ENCODE measurements at regions not wholly inside any gene's neighbourhood (a gene's known extent, or its start where the extent isn't known, plus 50 kb on each side); places are given as distances from the start of the nearest gene placed in this dataset.
"Not testable (repeated sequence)": the region's sequence is repeated elsewhere in the genome, so short reads cannot be mapped to it uniquely, and the experiment has no call there.

DNA sequence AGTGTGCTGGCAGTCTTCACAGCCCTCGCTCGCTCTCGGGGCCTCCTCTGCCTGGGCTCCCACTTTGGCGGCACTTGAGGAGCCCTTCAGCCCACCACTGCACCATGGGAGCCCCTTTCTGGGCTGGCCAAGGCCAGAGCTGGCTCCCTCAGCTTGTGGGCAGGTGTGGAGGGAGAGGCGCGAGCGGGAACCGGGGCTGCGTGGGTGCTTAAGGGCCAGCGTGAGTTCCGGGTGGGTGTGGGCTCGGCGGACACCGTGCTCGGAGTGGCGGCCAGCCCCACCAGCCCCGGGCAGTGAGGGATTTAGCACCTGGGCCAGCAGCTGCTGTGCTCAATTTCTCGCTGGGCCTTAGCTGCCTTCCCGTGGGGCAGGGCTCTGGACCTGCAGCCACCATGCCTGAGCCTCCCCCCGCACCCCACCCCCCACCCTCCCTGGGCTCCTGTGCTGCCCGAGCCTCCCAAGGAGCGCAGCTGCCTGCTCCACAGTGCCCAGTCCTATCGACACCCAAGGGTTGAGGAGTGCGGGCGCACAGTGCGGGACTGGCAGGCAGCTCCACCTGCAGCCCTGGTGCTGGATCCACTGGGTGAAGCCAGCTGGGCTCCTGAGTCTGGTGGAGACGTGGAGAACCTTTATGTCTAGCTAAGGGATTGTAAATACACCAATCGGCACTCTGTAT lies 684.4 kb upstream of the GOLIM4 start:
- DNase-seq (ENCODE audit: low spot score) = not testable (repeated sequence)

- no peak for DNase-seq (ENCODE audit: low spot score)
Observed at GRCh38 chr3:168753724-168754123, 658.0 kb upstream of the GOLIM4 start.

DNA sequence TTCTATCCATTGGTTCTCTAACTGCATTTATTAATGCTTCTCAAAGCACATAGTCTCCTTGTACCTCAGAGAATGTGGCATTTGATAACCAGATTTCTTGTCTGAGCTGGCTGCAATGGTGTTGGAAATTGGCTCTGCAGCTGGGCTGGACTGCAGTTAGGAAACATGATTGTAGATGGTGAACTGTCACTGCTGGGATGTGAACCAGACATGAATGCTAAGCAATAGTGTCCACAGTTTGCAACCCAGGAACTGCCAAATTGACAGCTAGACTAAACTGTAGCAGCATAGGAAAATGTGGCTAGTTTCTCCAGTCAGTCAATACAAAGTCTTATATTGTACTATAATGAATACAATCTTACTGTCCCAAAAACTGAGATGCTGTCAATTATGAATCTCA lies 656.6 kb upstream of the GOLIM4 start:
- DNase-seq (ENCODE audit: low spot score) = no peak

DNA sequence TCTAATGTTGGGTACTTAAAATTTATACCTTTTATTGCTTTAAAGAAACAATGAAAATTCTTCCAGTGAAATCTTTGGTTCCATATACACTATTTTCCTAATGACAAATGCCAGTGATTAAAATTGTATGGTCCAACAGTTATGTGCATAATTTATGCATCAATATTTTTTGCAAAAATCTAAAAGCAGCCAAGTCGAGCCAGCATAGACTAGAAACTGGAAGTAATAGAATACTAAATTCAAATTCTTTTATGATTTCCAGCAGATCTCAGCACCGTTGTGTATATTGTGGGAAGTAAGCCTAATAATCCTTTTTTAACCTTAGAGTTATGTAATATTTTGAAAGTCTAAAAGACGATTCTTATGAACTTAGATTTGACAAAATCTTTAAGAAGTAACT lies 652.0 kb upstream of the GOLIM4 start:
- no peak for DNase-seq (ENCODE audit: low spot score)

- no peak for DNase-seq (ENCODE audit: low spot score)
Observed at GRCh38 chr3:168738527-168739325, 643.0 kb upstream of the GOLIM4 start.

- DNase-seq (ENCODE audit: low spot score) = no peak
Observed at GRCh38 chr3:168736202-168736601, 640.5 kb upstream of the GOLIM4 start.

DNA sequence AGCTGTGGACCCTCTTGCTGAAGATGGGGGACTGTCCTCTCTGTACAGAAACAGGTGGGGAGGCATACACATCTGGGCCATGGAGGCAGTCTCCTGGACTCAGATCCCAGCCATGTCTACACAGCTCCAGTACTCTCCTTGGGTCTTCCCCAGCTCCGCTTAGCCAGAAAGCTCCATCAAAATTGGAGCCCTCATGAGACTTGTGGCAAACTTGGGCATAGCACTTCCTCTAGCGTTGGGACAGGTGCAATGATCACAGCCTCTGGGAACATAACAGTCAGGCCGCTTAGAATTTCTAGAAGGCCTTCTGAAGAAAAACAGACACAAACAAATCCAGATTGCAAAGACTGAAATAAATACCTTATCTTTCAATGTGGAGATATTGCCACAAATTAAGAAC lies 634.3 kb upstream of the GOLIM4 start:
- DNase-seq (ENCODE audit: low spot score) = no peak

DNA sequence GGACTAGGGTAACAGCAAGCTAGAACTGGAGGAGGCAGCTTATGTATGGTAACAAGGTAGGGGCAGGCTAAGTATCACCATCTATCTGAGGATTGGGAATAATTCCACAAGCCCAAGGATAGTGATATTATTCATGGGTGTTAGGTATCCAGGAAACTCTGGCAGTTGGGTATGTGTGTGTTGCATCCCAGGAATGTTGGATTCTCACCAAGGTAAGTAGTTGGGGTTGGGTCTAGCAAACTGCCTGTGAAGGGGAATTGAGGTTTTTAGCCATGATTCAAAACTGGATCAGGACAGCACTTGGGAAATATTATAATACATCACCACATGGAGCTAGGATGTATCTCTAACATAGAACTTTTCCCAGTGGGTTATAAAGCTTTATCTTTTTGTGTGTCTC lies 626.4 kb upstream of the GOLIM4 start:
- no peak for DNase-seq (ENCODE audit: low spot score)

DNA sequence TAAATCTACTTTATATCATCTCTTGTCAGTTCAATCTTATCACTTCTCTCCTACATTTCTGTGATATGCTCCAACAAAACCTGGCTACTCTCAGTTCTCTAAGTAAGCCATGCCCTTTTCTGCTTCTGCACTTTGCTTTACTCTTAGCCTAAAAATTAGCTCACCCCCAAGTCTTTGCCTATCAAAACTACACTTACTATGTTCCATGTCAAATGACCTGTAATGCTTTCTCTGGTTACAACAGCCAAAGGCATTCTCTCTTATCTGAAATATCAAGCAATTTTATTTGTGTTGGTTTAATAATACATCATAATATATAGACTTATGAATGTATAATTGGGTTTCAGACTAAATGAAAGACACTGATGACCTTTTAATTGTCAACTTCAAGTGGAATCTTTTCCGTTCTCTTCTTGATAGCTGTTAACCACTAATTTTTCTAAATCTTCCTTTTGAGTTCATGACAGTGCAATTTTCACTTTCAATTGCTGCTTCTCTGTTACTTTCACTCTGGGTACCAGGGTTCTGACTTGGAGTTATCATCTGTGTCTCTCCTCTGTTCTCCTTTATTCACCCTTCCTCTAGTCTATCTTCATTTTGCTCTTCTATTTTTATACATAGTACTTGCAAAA lies 619.0 kb upstream of the GOLIM4 start:
- no peak for DNase-seq (ENCODE audit: low spot score)

- no peak for DNase-seq (ENCODE audit: low spot score)
Observed at GRCh38 chr3:168709073-168709472, 613.3 kb upstream of the GOLIM4 start.

DNA sequence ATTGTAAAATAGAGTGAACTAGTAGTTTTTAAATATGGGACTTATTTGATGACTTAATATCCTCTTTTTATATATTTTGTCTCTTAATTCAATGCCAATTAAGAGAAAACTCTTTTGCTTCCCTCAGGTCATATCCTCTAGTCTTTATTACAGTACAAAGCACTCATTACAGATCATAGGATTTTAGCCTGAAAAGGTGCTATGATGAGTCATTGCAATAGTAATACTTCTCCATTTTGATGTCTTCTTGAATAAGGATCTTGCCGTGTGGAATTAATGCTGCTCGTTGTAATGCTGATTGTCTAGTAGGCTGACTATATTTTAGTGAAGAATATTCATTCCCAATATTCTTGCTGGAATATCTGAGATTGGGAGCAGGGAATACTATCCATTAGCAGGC lies 612.2 kb upstream of the GOLIM4 start:
- DNase-seq (ENCODE audit: low spot score) = no peak

DNA sequence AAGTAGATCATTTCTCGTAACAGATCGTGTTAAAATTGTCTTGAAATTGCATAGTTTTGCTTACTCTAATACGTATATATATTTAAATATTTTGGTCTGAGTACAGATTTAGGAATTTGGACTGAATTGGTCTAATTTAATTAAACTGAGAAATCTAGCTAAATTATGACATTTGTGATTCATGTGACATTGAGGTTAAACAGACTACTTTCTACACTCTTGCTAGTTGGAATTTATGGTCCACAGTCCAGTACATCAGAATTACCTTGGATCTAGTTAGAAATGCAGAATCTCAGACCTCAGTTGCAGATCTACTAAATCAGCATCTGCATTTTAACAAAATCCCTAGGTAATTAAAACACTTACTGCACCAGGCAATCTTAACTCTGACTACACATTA lies 609.7 kb upstream of the GOLIM4 start:
- no peak for DNase-seq (ENCODE audit: low spot score)

DNA sequence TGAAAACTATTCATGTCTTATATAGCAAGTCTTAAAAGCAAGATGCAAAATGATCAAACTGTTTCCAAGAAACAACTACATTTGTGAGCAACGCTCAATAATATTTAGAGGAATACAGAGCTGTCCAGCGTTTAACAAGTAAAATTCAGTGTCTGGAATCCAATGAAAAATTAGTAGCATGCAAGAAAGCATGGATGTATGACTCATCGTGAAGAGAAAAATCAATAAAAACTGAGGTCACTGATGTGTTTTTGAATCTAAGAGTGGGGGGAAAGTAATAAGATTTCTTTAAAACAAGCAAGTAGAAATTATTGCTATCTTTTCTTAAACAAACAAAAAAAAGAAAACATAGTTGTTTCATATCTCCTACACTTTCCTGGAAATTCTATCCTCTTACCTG lies 600.3 kb upstream of the GOLIM4 start:
- no peak for DNase-seq (ENCODE audit: low spot score)

GRCh38 chr3:168693870-168694269 lies 598.1 kb upstream of the GOLIM4 start:
- DNase-seq (ENCODE audit: low spot score) = no peak

- no peak for DNase-seq (ENCODE audit: low spot score)
Observed at GRCh38 chr3:168688267-168688666, 592.5 kb upstream of the GOLIM4 start.

DNA sequence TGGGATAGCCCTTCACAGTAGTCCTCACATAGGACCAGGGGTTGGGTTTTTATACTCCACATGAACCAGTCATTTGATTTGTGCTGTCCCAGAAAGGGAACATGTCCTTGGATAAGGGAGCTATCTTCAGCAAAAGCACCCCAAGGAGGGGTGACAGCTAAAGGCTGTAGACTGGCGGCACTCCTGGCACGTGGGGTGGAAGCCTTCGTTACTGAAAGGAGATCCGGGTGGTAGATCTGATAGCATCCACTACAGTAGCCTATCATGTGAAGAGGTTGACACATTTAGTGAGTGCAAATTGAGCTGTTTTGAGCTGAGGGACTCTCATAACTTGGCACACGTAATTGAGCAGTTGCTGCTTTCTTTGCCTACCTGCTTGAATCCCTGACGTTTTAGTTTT lies 588.8 kb upstream of the GOLIM4 start:
- no peak for DNase-seq (ENCODE audit: low spot score)

DNA sequence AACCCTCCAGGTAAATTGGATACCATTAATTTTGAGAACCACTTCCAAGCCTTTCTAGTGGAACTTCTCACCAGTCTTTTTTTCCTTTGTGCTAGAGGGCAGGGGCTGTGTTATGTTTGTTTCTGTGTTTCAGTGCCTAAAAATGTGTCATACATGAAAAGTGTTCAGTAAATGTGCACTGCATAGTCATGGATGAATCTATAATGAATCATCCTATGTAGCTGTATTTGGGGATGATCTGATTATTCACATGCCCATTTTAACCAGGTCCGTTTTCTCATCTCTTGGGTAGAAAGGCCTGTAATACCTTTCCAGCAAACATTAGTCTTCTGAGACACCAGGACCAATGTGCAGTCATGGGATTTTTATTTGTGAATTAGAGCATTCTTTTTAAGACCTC lies 583.0 kb upstream of the GOLIM4 start:
- DNase-seq (ENCODE audit: low spot score) = no peak

DNA sequence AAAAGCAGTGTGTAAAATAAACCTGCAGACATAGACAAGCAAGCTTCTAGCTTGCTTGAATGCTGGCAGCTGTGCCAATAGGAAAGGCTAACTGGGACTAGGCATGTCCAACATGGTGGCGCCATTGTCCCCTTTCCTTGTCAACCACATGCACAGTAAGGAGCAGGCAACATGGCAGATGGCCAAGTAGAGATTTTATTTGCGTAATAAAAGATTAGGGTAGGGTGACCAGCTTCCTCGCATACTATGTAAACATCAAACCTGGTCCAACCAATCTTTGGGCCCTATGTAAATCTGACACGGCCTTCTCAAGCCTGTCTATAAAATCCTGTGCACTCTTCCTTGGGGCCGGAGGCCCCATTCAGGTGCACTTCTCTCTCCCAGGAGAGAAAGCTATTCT lies 575.4 kb upstream of the GOLIM4 start:
- DNase-seq (ENCODE audit: low spot score) = no peak

GRCh38 chr3:168660879-168661657 lies 565.3 kb upstream of the GOLIM4 start:
- DNase-seq (ENCODE audit: low spot score) = not testable (repeated sequence)

GRCh38 chr3:168659015-168659414 lies 563.3 kb upstream of the GOLIM4 start:
- DNase-seq (ENCODE audit: low spot score) = no peak

- DNase-seq (ENCODE audit: low spot score) = no peak
Observed at GRCh38 chr3:168655611-168656010, 559.9 kb upstream of the GOLIM4 start.

DNA sequence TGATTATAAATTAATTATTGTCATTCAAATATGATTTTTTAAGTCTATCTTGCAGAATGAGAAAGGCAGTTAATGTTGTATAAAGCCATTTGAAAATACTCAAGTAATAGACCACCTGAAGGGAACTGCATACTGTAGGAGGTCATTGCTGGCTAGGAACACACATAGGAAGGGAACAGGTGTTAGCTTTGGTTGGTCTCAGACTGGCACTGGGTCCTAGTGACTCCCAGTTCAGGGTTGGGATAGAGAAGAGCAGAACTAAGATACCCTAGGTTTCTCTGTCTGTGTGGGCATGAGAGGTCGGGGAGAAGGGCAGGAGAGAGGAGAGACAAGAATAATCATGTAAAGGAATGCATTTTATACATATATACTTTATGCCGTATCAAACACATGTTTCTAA lies 559.0 kb upstream of the GOLIM4 start:
- no peak for DNase-seq (ENCODE audit: low spot score)

DNA sequence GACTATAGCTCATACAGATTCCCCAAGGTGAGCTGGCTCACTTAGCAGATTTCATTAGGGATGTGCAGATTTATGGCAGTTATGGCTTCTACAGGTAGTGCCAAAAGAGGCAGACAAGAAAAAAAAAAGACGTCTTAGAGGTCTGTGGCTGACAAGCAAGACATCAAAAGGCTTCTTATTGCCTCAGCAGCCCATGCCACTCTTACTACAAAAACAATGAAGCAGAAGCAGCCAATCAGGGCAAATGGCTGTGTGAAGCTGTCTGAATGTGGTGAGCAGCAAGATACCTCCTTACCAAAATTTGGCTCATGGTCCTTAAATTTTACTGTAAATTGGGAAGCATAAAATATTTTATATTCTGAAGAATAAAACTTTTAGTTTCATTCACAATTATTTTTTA lies 557.5 kb upstream of the GOLIM4 start:
- DNase-seq (ENCODE audit: low spot score) = no peak
